HEK293 (cell line): ENCODE measurements at regions not wholly inside any gene's neighbourhood (a gene's known extent, or its start where the extent isn't known, plus 50 kb on each side); places are given as distances from the start of the nearest gene placed in this dataset.

Experiments
- CTCF ChIA-PET: fragments of 350-600 bp; formaldehyde crosslinking; extraction: SDS; loops from one replicate; lab custom pipeline; 2021; ENCODE audit warnings: antibody characterized with exemption; lab: Yijun Ruan, JAX
- POLR2A ChIA-PET: fragments of 300-600 bp; formaldehyde crosslinking; extraction: SDS; loops from one replicate; lab custom pipeline; 2020; ENCODE audit warnings: antibody characterized with exemption, inconsistent platforms; lab: Yijun Ruan, JAX
- H3K27ac ChIP-seq: fragments of 200-500 bp; sonication (Bioruptor generic); 2 replicates; pipeline ENCODE4 v1.5.1; 2014; ENCODE audit warnings: low read depth, low read length, control low read depth, inconsistent platforms; ENCODE audit errors: extremely low read depth
- H3K36me3 ChIP-seq, 2 experiments: fragments of 200-500 bp in 1 of 2; sonication (Bioruptor generic) in 1 of 2; 1 replicate in 1 of 2; 2 replicates in 1 of 2; pipeline ENCODE4 v1.5.1; 2014 to 2017; ENCODE audit warnings: inconsistent platforms in 2 of 2, low read length in 2 of 2; ENCODE audit not compliant: control insufficient read depth in 2 of 2, insufficient read depth in 1 of 2
- H3K4me1 ChIP-seq: fragments of 200-500 bp; sonication (Bioruptor generic); 2 replicates; pipeline ENCODE4 v1.5.1; 2014; ENCODE audit warnings: mild to moderate bottlenecking, low read length, inconsistent platforms; ENCODE audit not compliant: control insufficient read depth, insufficient read depth
- H3K4me3 ChIP-seq: 2 replicates; pipeline ENCODE4 v1.5.1; 2011; ENCODE audit warnings: low read depth, mild to moderate bottlenecking, control low read depth, low read length, moderate library complexity
- H3K9me3 ChIP-seq: fragments of 200-500 bp; sonication (Bioruptor generic); 2 replicates; pipeline ENCODE4 v1.5.1; 2014; ENCODE audit warnings: low read depth, low read length, inconsistent platforms; ENCODE audit not compliant: control insufficient read depth, insufficient read depth
- WT1 ChIP-seq: fragments of 450-650 bp; formaldehyde crosslinking; IDR thresholded peaks from 2 replicates; pipeline ENCODE4 v1.5.1; 2016; ENCODE audit warnings: missing biosample characterization, missing genetic modification characterization
- ZBTB20 ChIP-seq: fragments of 450-650 bp; formaldehyde crosslinking; IDR thresholded peaks from 2 replicates; pipeline ENCODE4 v1.5.1; 2016; ENCODE audit warnings: missing biosample characterization, missing genetic modification characterization
- ZBTB8A ChIP-seq: fragments of 450-650 bp; formaldehyde crosslinking; IDR thresholded peaks from 2 replicates; pipeline ENCODE4 v1.5.1; 2016; ENCODE audit warnings: missing biosample characterization, missing genetic modification characterization
- ZFP37 ChIP-seq: fragments of 450-650 bp; formaldehyde crosslinking; IDR thresholded peaks from 2 replicates; pipeline ENCODE4 v1.5.1; 2016; ENCODE audit warnings: missing biosample characterization, missing genetic modification characterization
- ZNF140 ChIP-seq: fragments of 450-650 bp; formaldehyde crosslinking; IDR thresholded peaks from 2 replicates; pipeline ENCODE4 v1.5.1; 2016; ENCODE audit warnings: missing biosample characterization, missing genetic modification characterization
- ZNF202 ChIP-seq: fragments of 450-650 bp; formaldehyde crosslinking; IDR thresholded peaks from 2 replicates; pipeline ENCODE4 v1.5.1; 2016; ENCODE audit warnings: missing biosample characterization, missing genetic modification characterization, borderline replicate concordance
- ZNF214 ChIP-seq: fragments of 450-650 bp; formaldehyde crosslinking; IDR thresholded peaks from 2 replicates; pipeline ENCODE4 v1.5.1; 2017; ENCODE audit warnings: missing biosample characterization, mild to moderate bottlenecking, missing genetic modification characterization, borderline replicate concordance
- ZNF223 ChIP-seq: fragments of 450-650 bp; formaldehyde crosslinking; IDR thresholded peaks from 2 replicates; pipeline ENCODE4 v1.5.1; 2016; ENCODE audit warnings: missing biosample characterization, missing genetic modification characterization
- ZNF239 ChIP-seq: fragments of 450-650 bp; formaldehyde crosslinking; IDR thresholded peaks from 2 replicates; pipeline ENCODE4 v1.5.1; 2016; ENCODE audit warnings: missing biosample characterization, missing genetic modification characterization
- ZNF311 ChIP-seq: fragments of 450-650 bp; formaldehyde crosslinking; IDR thresholded peaks from 2 replicates; pipeline ENCODE4 v1.5.1; 2017; ENCODE audit warnings: missing biosample characterization, missing genetic modification characterization, borderline replicate concordance
- ZNF335 ChIP-seq: fragments of 450-650 bp; formaldehyde crosslinking; conservative IDR thresholded peaks from 2 replicates; pipeline ENCODE4 v1.5.1; 2016; ENCODE audit warnings: missing biosample characterization, missing genetic modification characterization
- ZNF341 ChIP-seq: fragments of 450-650 bp; formaldehyde crosslinking; IDR thresholded peaks from 2 replicates; pipeline ENCODE4; 2016; ENCODE audit warnings: low read depth, missing biosample characterization, missing genetic modification characterization
- ZNF37A ChIP-seq: fragments of 450-650 bp; IDR thresholded peaks from 2 replicates; pipeline ENCODE4 v1.5.1; 2018; ENCODE audit warnings: missing biosample characterization, missing genetic modification characterization
- ZNF416 ChIP-seq: fragments of 450-650 bp; formaldehyde crosslinking; IDR thresholded peaks from 2 replicates; pipeline ENCODE4 v1.5.1; 2016; ENCODE audit warnings: missing biosample characterization, missing genetic modification characterization
- ZNF514 ChIP-seq: fragments of 450-650 bp; formaldehyde crosslinking; IDR thresholded peaks from 2 replicates; pipeline ENCODE4 v1.5.1; 2016; ENCODE audit warnings: missing biosample characterization, missing genetic modification characterization
- ZNF548 ChIP-seq: fragments of 450-650 bp; formaldehyde crosslinking; IDR thresholded peaks from 2 replicates; pipeline ENCODE4 v1.5.1; 2016; ENCODE audit warnings: missing biosample characterization, missing genetic modification characterization
- ZNF561 ChIP-seq: fragments of 450-650 bp; IDR thresholded peaks from 2 replicates; pipeline ENCODE4 v1.5.1; 2018; ENCODE audit warnings: missing biosample characterization, missing genetic modification characterization, borderline replicate concordance
- ZNF610 ChIP-seq: fragments of 450-650 bp; formaldehyde crosslinking; IDR thresholded peaks from 2 replicates; pipeline ENCODE4 v1.5.1; 2016; ENCODE audit warnings: missing biosample characterization, missing genetic modification characterization, borderline replicate concordance
- ZNF654 ChIP-seq: fragments of 450-650 bp; formaldehyde crosslinking; IDR thresholded peaks from 2 replicates; pipeline ENCODE4 v1.5.1; 2016; ENCODE audit warnings: low read depth, missing biosample characterization, missing genetic modification characterization
- ZNF701 ChIP-seq: fragments of 450-650 bp; formaldehyde crosslinking; IDR thresholded peaks from 2 replicates; pipeline ENCODE4 v1.5.1; 2016; ENCODE audit warnings: missing biosample characterization, missing genetic modification characterization
- ZNF707 ChIP-seq: fragments of 450-650 bp; formaldehyde crosslinking; IDR thresholded peaks from 2 replicates; pipeline ENCODE4 v1.5.1; 2016; ENCODE audit warnings: missing biosample characterization, missing genetic modification characterization
- ZNF747 ChIP-seq: fragments of 450-650 bp; formaldehyde crosslinking; IDR thresholded peaks from 2 replicates; pipeline ENCODE4 v1.5.1; 2016; ENCODE audit warnings: missing biosample characterization, missing genetic modification characterization
- TF ChIP-seq, protein P1 (sequence below): fragments of 450-650 bp; formaldehyde crosslinking; IDR thresholded peaks from 2 replicates; pipeline ENCODE4 v1.5.1; 2016; ENCODE audit warnings: missing biosample characterization, missing genetic modification characterization, borderline replicate concordance
- TF ChIP-seq, protein P2 (sequence below): fragments of 450-650 bp; formaldehyde crosslinking; IDR thresholded peaks from 2 replicates; pipeline ENCODE4 v1.5.1; 2017; ENCODE audit warnings: missing biosample characterization, missing genetic modification characterization
- TF ChIP-seq, protein P3 (sequence below): fragments of 450-650 bp; formaldehyde crosslinking; conservative IDR thresholded peaks from 2 replicates; pipeline ENCODE4 v1.5.1; 2016; ENCODE audit warnings: low read depth, missing biosample characterization, missing genetic modification characterization

DNA sequence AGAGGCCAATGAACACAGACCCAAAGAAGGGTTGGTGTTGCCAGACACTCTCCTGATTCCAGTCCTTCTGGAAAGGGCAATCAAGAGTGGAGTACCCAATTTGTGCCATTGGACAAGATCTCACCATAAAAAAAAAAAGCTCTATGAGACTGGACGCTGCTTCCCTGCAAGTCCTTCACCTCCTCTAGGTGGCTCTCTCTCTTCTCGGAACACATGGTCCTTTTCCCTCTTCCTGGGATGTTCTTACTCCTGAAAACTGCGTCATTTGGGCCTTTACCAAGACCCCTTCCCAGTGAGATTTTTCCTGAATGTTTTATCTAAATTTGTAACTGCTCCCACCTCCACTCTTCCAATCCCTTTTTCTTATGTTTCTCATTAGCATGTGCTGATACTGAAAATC, 280.8 kb downstream of the FOXA2 start:
- H3K4me3 ChIP-seq, result no peak overlapping the region
- CTCF ChIA-PET, result interaction anchor here (0.5 to 2.1 kb wide), 7 partner anchors 9 to 1203 kb away, joined by 3 to 7 read pairs (median 3); no protein-coding TSS in a partner anchor
- no peak overlapping the region for H3K27ac ChIP-seq
- H3K4me1 ChIP-seq, result no peaks in the 10 kb centered on the region
- H3K36me3 ChIP-seq, result no peaks in the 10 kb centered on the region
- H3K9me3 ChIP-seq, result no peaks in the 10 kb centered on the region
- TF ChIP-seq ZNF223 (tag by site-specific recombination) (no peak), ZNF311 (no peak), ZBTB20 (no peak), ZNF37A (no peak), ZNF514 (tag by site-specific recombination) (no peak), ZNF341 (tag by site-specific recombination) (no peak), ZNF335 (tag by site-specific recombination) (no peak)
- TF ChIP-seq, protein P1, sequence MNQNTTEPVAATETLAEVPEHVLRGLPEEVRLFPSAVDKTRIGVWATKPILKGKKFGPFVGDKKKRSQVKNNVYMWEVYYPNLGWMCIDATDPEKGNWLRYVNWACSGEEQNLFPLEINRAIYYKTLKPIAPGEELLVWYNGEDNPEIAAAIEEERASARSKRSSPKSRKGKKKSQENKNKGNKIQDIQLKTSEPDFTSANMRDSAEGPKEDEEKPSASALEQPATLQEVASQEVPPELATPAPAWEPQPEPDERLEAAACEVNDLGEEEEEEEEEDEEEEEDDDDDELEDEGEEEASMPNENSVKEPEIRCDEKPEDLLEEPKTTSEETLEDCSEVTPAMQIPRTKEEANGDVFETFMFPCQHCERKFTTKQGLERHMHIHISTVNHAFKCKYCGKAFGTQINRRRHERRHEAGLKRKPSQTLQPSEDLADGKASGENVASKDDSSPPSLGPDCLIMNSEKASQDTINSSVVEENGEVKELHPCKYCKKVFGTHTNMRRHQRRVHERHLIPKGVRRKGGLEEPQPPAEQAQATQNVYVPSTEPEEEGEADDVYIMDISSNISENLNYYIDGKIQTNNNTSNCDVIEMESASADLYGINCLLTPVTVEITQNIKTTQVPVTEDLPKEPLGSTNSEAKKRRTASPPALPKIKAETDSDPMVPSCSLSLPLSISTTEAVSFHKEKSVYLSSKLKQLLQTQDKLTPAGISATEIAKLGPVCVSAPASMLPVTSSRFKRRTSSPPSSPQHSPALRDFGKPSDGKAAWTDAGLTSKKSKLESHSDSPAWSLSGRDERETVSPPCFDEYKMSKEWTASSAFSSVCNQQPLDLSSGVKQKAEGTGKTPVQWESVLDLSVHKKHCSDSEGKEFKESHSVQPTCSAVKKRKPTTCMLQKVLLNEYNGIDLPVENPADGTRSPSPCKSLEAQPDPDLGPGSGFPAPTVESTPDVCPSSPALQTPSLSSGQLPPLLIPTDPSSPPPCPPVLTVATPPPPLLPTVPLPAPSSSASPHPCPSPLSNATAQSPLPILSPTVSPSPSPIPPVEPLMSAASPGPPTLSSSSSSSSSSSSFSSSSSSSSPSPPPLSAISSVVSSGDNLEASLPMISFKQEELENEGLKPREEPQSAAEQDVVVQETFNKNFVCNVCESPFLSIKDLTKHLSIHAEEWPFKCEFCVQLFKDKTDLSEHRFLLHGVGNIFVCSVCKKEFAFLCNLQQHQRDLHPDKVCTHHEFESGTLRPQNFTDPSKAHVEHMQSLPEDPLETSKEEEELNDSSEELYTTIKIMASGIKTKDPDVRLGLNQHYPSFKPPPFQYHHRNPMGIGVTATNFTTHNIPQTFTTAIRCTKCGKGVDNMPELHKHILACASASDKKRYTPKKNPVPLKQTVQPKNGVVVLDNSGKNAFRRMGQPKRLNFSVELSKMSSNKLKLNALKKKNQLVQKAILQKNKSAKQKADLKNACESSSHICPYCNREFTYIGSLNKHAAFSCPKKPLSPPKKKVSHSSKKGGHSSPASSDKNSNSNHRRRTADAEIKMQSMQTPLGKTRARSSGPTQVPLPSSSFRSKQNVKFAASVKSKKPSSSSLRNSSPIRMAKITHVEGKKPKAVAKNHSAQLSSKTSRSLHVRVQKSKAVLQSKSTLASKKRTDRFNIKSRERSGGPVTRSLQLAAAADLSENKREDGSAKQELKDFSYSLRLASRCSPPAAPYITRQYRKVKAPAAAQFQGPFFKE, result no peak
- TF ChIP-seq, protein P2, sequence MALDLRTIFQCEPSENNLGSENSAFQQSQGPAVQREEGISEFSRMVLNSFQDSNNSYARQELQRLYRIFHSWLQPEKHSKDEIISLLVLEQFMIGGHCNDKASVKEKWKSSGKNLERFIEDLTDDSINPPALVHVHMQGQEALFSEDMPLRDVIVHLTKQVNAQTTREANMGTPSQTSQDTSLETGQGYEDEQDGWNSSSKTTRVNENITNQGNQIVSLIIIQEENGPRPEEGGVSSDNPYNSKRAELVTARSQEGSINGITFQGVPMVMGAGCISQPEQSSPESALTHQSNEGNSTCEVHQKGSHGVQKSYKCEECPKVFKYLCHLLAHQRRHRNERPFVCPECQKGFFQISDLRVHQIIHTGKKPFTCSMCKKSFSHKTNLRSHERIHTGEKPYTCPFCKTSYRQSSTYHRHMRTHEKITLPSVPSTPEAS (tag by site-specific recombination), result no peak
- TF ChIP-seq, all 188 proteins: peak for 0
- POLR2A ChIA-PET, result interaction anchor here (0.6 kb wide), 1 partner anchor 188 kb away, joined by 5 read pairs; no protein-coding TSS in a partner anchor

DNA sequence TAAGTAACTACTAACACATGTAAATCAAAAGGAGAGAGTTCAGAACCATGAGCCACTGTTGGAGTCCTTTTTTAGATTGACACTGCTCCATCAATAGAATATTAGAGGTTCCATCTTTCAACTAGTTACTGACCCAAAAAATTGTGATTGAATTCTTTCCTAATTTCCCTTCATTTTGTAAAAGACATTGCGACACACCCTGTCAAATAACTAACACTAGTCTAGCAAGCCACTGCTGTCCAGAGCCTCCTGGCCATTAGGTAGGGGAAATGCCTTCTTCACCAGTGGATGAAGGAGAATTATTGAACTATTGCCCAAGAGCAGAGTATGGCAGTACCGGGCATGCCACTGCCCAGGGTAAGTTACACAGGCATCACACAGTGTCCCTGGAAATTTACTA, 282.3 kb downstream of the FOXA2 start:
- TF ChIP-seq ZNF701, result no peak
- no peak for TF ChIP-seq ZNF548 (tag by site-specific recombination)
- no peak for TF ChIP-seq WT1
- no peak for TF ChIP-seq ZNF747 (tag by site-specific recombination)
- TF ChIP-seq ZNF214, result no peak
- no peak for TF ChIP-seq ZNF140 (tag by site-specific recombination)
- no peak for TF ChIP-seq ZNF239 (tag by site-specific recombination)
- no peak for TF ChIP-seq ZNF416 (tag by site-specific recombination)
- TF ChIP-seq, protein P3, sequence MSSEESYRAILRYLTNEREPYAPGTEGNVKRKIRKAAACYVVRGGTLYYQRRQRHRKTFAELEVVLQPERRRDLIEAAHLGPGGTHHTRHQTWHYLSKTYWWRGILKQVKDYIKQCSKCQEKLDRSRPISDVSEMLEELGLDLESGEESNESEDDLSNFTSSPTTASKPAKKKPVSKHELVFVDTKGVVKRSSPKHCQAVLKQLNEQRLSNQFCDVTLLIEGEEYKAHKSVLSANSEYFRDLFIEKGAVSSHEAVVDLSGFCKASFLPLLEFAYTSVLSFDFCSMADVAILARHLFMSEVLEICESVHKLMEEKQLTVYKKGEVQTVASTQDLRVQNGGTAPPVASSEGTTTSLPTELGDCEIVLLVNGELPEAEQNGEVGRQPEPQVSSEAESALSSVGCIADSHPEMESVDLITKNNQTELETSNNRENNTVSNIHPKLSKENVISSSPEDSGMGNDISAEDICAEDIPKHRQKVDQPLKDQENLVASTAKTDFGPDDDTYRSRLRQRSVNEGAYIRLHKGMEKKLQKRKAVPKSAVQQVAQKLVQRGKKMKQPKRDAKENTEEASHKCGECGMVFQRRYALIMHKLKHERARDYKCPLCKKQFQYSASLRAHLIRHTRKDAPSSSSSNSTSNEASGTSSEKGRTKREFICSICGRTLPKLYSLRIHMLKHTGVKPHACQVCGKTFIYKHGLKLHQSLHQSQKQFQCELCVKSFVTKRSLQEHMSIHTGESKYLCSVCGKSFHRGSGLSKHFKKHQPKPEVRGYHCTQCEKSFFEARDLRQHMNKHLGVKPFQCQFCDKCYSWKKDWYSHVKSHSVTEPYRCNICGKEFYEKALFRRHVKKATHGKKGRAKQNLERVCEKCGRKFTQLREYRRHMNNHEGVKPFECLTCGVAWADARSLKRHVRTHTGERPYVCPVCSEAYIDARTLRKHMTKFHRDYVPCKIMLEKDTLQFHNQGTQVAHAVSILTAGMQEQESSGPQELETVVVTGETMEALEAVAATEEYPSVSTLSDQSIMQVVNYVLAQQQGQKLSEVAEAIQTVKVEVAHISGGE (tag by site-specific recombination), result no peak
- no peak for TF ChIP-seq ZBTB8A (tag by site-specific recombination)
- no peak for TF ChIP-seq ZNF335 (tag by site-specific recombination)
- TF ChIP-seq ZNF202 (tag by site-specific recombination), result no peak
- TF ChIP-seq ZNF707 (tag by site-specific recombination), result no peak
- no peak for TF ChIP-seq ZFP37
- TF ChIP-seq ZNF610, result no peak
- no peak for TF ChIP-seq ZNF654 (tag by site-specific recombination)
- TF ChIP-seq ZNF561 (tag by site-specific recombination), result no peak
- ChIA-PET CTCF (interaction anchor here (2.1 kb wide), 1 partner anchor 9 kb away, joined by 7 read pairs; no protein-coding TSS in a partner anchor), POLR2A (no interaction called here)
- H3K9me3 ChIP-seq, result no peaks in the 10 kb centered on the region
- H3K4me1 ChIP-seq, result no peaks in the 10 kb centered on the region
- no peaks in the 10 kb centered on the region for H3K36me3 ChIP-seq
- no peak overlapping the region for H3K4me3 ChIP-seq
- no peak overlapping the region for H3K27ac ChIP-seq
